Keratinocyte (primary cell): ENCODE measurements at regions not wholly inside any gene's neighbourhood (a gene's known extent, or its start where the extent isn't known, plus 50 kb on each side); places are given as distances from the start of the nearest gene placed in this dataset.
"Not testable (repeated sequence)": the region's sequence is repeated elsewhere in the genome, so short reads cannot be mapped to it uniquely, and the experiment has no call there.

Experiments used
- DNase-seq: peaks from one replicate; pipeline ENCODE4 v3.0.0-alpha.2; 2011; ENCODE audit warnings: low read depth, missing footprints, low spot score
- FAIRE-seq: peaks from 2 replicates; lab custom pipeline; 2011; peaks lifted over from hg19 to GRCh38; lab: Jason Lieb, UNC
- H2AFZ ChIP-seq: 2 replicates; pipeline ENCODE4 v1.6.0; 2012; ENCODE audit warnings: low read length, control low read depth, inconsistent platforms; ENCODE audit not compliant: control insufficient read depth
- H3K27ac ChIP-seq: 2 replicates; pipeline ENCODE4 v1.5.1; 2011; ENCODE audit warnings: low read length; ENCODE audit not compliant: control insufficient read depth, insufficient read depth
- H3K27me3 ChIP-seq: 3 replicates; pipeline ENCODE4 v1.6.0; 2011; ENCODE audit warnings: low read length; ENCODE audit not compliant: control insufficient read depth, insufficient read depth; ENCODE audit errors: extremely low read depth
- H3K36me3 ChIP-seq, 2 experiments: 2 replicates in 1 of 2; 3 replicates in 1 of 2; pipeline ENCODE4 v1.5.1; 2011; ENCODE audit warnings: low read length in 2 of 2, mild to moderate bottlenecking in 1 of 2; ENCODE audit not compliant: control insufficient read depth in 2 of 2, insufficient read depth in 2 of 2; ENCODE audit errors: extremely low read depth in 1 of 2
- H3K4me1 ChIP-seq: 3 replicates; pipeline ENCODE4 v1.5.1; 2011; ENCODE audit warnings: low read length; ENCODE audit not compliant: control insufficient read depth, insufficient read depth; ENCODE audit errors: extremely low read depth
- H3K4me2 ChIP-seq: 3 replicates; pipeline ENCODE4 v1.6.0; 2011; ENCODE audit warnings: low read depth, low read length; ENCODE audit not compliant: control insufficient read depth, insufficient read depth; ENCODE audit errors: extremely low read depth
- H3K4me3 ChIP-seq, 3 experiments: fragments of 200-600 bp in 1 of 3; sonication (generic) in 1 of 3; 2 replicates in 2 of 3; 3 replicates in 1 of 3; pipeline ENCODE4 v1.5.1; 2011 to 2016; ENCODE audit warnings: low read length in 3 of 3, mild to moderate bottlenecking in 3 of 3, control low read depth in 2 of 3, inconsistent platforms in 1 of 3, low read depth in 1 of 3, mixed read lengths in 1 of 3, mixed run types in 1 of 3, moderate library complexity in 1 of 3; ENCODE audit not compliant: control insufficient read depth in 2 of 3, insufficient read depth in 2 of 3; ENCODE audit errors: extremely low read depth in 1 of 3
- H3K79me2 ChIP-seq: 2 replicates; pipeline ENCODE4 v1.6.0; 2012; ENCODE audit warnings: low read length; ENCODE audit not compliant: control insufficient read depth, insufficient read depth
- H3K9ac ChIP-seq: 3 replicates; pipeline ENCODE4 v1.6.0; 2011; ENCODE audit warnings: low read length; ENCODE audit not compliant: control insufficient read depth, insufficient read depth; ENCODE audit errors: extremely low read depth
- H3K9me1 ChIP-seq: 3 replicates; pipeline ENCODE4 v1.6.0; 2011; ENCODE audit warnings: low read length; ENCODE audit not compliant: control insufficient read depth, insufficient read depth; ENCODE audit errors: extremely low read depth
- H3K9me3 ChIP-seq: 2 replicates; pipeline ENCODE4 v1.5.1; 2012; ENCODE audit warnings: low read depth, low read length; ENCODE audit not compliant: control insufficient read depth
- H4K20me1 ChIP-seq: 3 replicates; pipeline ENCODE4 v1.6.0; 2011; ENCODE audit warnings: low read length; ENCODE audit not compliant: control insufficient read depth, insufficient read depth; ENCODE audit errors: extremely low read depth
- EZH2 ChIP-seq: IDR thresholded peaks from one replicate; pipeline ENCODE4 v1.6.1; 2012; ENCODE audit warnings: inconsistent platforms, mild to moderate bottlenecking, low read length, moderate library complexity
- dilution Hi-C: fragments of 300-500 bp; cut with MboI; formaldehyde crosslinking; loops from one replicate; pipeline ENCODE4 v1.7.0; 2020; ENCODE audit warnings: low sequenced_read_pairs; ENCODE audit not compliant: extremely low pct_ligation_motif_present
- TF ChIP-seq, protein P1 (sequence below), 3 experiments: IDR thresholded peaks in 1 of 3; conservative IDR thresholded peaks in 1 of 3; optimal IDR thresholded peaks in 1 of 3; 2 replicates in 2 of 3; 3 replicates in 1 of 3; pipeline versions ENCODE3 to v1.5.1; 2011; ENCODE audit warnings: low read length in 3 of 3, mild to moderate bottlenecking in 3 of 3, moderate library complexity in 2 of 3, control low read depth in 1 of 3, inconsistent platforms in 1 of 3; ENCODE audit not compliant: insufficient read depth in 2 of 3; ENCODE audit errors: extremely low read depth in 1 of 3

DNA sequence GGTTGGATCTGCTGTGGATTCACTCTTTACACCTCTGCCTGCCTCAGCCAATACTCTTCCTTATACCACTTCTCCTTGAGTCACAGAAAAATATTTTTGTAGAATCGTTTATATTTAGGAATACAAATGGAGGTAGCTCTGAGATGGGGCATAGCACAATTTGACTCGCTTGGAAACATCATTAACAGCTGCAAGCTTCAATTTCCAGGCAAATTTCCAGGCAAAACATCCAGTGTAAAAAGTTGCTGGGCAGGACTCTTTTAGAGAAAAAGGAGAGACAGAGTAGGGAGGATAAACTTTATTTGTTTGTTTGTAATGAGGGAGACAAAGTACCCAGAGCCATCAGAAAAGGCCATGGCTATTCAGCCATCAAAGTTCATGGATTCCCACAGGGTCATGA, 74.4 kb upstream of the SOX11 start:
- Histone ChIP-seq H3K79me2 (no peaks in the 10 kb centered on the region), H3K4me3 (no peak overlapping the region), H3K9me3 (peaks cover 3% of the 10 kb centered on the region), H3K9ac (no peak overlapping the region), H4K20me1 (no peaks in the 10 kb centered on the region), H3K27me3 (no peaks in the 10 kb centered on the region), H3K9me1 (no peaks in the 10 kb centered on the region), H3K4me2 (no peak overlapping the region), H2AFZ (no peak overlapping the region), H3K4me1 (no peaks in the 10 kb centered on the region), H3K36me3 (no peaks in the 10 kb centered on the region), H3K27ac (no peak overlapping the region)
- no peak for FAIRE-seq
- TF ChIP-seq EZH2 = no peak
- TF ChIP-seq, protein P1, sequence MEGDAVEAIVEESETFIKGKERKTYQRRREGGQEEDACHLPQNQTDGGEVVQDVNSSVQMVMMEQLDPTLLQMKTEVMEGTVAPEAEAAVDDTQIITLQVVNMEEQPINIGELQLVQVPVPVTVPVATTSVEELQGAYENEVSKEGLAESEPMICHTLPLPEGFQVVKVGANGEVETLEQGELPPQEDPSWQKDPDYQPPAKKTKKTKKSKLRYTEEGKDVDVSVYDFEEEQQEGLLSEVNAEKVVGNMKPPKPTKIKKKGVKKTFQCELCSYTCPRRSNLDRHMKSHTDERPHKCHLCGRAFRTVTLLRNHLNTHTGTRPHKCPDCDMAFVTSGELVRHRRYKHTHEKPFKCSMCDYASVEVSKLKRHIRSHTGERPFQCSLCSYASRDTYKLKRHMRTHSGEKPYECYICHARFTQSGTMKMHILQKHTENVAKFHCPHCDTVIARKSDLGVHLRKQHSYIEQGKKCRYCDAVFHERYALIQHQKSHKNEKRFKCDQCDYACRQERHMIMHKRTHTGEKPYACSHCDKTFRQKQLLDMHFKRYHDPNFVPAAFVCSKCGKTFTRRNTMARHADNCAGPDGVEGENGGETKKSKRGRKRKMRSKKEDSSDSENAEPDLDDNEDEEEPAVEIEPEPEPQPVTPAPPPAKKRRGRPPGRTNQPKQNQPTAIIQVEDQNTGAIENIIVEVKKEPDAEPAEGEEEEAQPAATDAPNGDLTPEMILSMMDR (optimal IDR thresholded peaks at IDR 0.05 in 1 of 3, IDR thresholded peaks at IDR 0.05 in 1 of 3, conservative IDR thresholded peaks at IDR 0.05 in 1 of 3; ENCODE audit: extremely low read depth in 1 of 3, insufficient read depth in 2 of 3, low read length in 3 of 3) = no peak
- dilution Hi-C loops = no loop called here
- DNase-seq = no peak

DNA sequence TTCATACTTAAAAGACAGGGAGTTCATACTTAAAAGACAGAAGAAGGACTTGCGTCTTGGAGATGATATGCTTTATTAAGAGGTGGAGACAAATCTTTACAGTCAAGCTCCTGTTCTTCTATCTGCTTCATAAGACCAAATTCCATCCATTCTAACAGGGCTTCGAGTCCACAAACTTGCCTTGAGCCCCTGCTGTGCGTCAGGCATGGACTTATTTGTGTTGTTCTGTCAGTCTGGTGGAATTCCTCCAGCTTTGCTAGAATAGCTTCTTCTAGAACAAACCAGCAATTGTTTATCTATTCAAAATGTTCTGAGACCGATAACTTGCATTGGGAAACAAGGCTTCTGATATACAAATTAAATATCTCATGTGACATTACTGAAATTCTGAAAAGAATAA, 73.9 kb upstream of the SOX11 start:
- no peaks in the 10 kb centered on the region for H3K79me2 ChIP-seq
- H3K4me1 ChIP-seq = no peaks in the 10 kb centered on the region
- H3K27ac ChIP-seq = no peak overlapping the region
- H3K9ac ChIP-seq = no peak overlapping the region
- no peaks in the 10 kb centered on the region for H3K27me3 ChIP-seq
- no peak overlapping the region for H3K4me3 ChIP-seq
- no peak for FAIRE-seq
- no peak for DNase-seq
- no peaks in the 10 kb centered on the region for H4K20me1 ChIP-seq
- peaks cover 3% of the 10 kb centered on the region for H3K9me3 ChIP-seq
- H3K9me1 ChIP-seq = no peaks in the 10 kb centered on the region
- H3K4me2 ChIP-seq = no peak overlapping the region
- TF ChIP-seq, protein P1 (optimal IDR thresholded peaks at IDR 0.05 in 1 of 3, IDR thresholded peaks at IDR 0.05 in 1 of 3, conservative IDR thresholded peaks at IDR 0.05 in 1 of 3; ENCODE audit: extremely low read depth in 1 of 3, insufficient read depth in 2 of 3, low read length in 3 of 3) = no peak
- TF ChIP-seq EZH2 = no peak
- dilution Hi-C loops = no loop called here
- H2AFZ ChIP-seq = no peak overlapping the region
- H3K36me3 ChIP-seq = no peaks in the 10 kb centered on the region

DNA sequence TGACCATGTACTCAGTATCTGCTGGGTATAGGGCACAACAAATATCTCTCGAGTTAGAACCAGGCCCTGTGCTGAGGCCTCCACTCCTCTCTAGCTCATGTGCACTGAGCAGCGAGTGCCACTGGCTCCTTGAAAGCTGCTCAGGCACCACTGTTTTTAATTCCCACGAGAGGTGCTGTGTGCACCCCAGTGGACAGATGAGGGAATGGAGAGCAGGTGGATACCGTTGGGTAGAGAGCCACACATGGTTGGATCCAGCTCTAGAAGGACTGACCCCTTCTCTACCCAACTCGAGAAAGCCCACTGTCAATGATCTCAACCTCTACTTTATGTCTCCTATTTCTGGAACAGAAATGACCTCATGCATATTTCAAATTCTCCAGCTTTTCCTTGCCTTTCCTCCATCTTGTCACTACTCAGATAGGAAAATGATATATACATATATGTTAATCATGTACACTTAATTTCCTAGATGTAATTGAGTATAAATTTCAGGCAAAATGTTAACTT, 66.6 kb upstream of the SOX11 start:
- H3K36me3 ChIP-seq, dilution Hi-C loops, H3K9ac ChIP-seq, H3K27ac ChIP-seq, H3K4me3 ChIP-seq, DNase-seq, H3K9me1 ChIP-seq, H3K4me1 ChIP-seq, H4K20me1 ChIP-seq, H3K4me2 ChIP-seq, H3K79me2 ChIP-seq, FAIRE-seq, H3K27me3 ChIP-seq, H3K9me3 ChIP-seq, H2AFZ ChIP-seq: not testable (repeated sequence)

DNA sequence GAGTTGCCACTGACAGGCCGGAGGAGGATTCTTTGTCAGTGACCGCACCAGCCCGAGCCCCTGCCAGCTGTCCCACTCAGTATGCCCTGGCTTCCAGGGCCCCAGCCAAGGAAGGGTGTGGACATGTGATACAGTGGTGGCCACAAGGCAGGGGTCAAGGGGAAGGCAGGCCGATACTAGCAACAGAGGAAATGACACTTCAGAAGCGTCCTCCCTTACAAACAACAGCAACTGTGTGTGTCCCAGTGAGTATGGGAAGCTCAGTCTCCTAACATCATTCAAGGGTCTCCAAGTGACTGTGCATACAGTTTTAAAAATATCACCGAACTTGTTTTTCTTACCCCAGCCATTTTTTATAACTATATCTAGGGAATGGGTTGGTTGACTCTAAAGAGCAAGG, 63.7 kb upstream of the SOX11 start:
- dilution Hi-C loops, H3K27ac ChIP-seq, DNase-seq, H3K4me1 ChIP-seq, H3K27me3 ChIP-seq, H4K20me1 ChIP-seq, H3K4me3 ChIP-seq, H3K9ac ChIP-seq, FAIRE-seq, H3K4me2 ChIP-seq, H2AFZ ChIP-seq, H3K9me1 ChIP-seq, H3K9me3 ChIP-seq, H3K79me2 ChIP-seq, H3K36me3 ChIP-seq: not testable (repeated sequence)
